Activated CD4-positive, alpha-beta T cell treated with anti-CD3 and anti-CD28 coated beads, Interleukin-2, amount 10 ng/mL, durations not matched to agents 7 days and 5 days (primary cell): ENCODE measurements at regions not wholly inside any gene's neighbourhood (a gene's known extent, or its start where the extent isn't known, plus 50 kb on each side); places are given as distances from the start of the nearest gene placed in this dataset.

Experiments
- CTCF ChIA-PET: fragments of 350-600 bp; sonication (Branson Sonifier 250); formaldehyde crosslinking; loops from one replicate; lab custom pipeline; 2021; ENCODE audit warnings: antibody characterized with exemption; lab: Charles Lee
- POLR2A ChIA-PET: fragments of 350-600 bp; sonication (Branson Sonifier 250); formaldehyde crosslinking; loops from one replicate; lab custom pipeline; 2021; ENCODE audit warnings: antibody characterized with exemption; lab: Charles Lee
- DNase-seq: peaks from one replicate; pipeline ENCODE4 v3.0.0-alpha.2; 2020
- H3K27ac Mint-ChIP-seq: one replicate; pipeline ENCODE4 v1.8.0; 2021; ENCODE audit warnings: mild to moderate bottlenecking, moderate library complexity, mixed read lengths
- H3K27me3 Mint-ChIP-seq: one replicate; pipeline ENCODE4 v1.8.0; 2021; ENCODE audit warnings: mixed read lengths
- H3K36me3 Mint-ChIP-seq: one replicate; pipeline ENCODE4 v1.8.0; 2021; ENCODE audit warnings: low read depth, mixed read lengths
- H3K4me1 Mint-ChIP-seq: one replicate; pipeline ENCODE4 v1.8.0; 2021; ENCODE audit warnings: mixed read lengths
- H3K4me3 Mint-ChIP-seq: one replicate; pipeline ENCODE4 v1.8.0; 2021; ENCODE audit warnings: mild to moderate bottlenecking, moderate library complexity, mixed read lengths
- H3K9me3 Mint-ChIP-seq: one replicate; pipeline ENCODE4 v1.8.0; 2021; ENCODE audit warnings: mixed read lengths

DNA sequence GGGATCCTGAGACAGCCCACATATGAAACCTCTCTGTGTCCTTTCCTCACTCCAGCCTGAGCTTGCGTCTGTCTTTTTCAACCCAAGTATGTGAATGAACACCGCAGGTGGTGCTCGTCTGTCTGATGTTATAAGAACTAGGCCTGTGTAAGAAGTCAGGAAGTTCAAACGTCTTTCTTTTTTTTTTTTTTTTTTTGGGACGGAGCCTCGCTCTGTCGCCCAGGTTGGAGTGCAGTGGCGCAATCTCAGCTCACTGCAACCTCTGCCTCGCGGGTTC is 92.3 kb downstream of the ANKRD10 start:
- no peak for DNase-seq
- Mint-ChIP-seq H3K9me3 (no peaks in the 10 kb centered on the region), H3K4me3 (peak overlapping the region; percentile 56), H3K36me3 (no peaks in the 10 kb centered on the region), H3K27ac (peak overlapping the region; percentile 74), H3K27me3 (peaks cover 2% of the 10 kb centered on the region), H3K4me1 (peaks cover 14% of the 10 kb centered on the region)
- ChIA-PET CTCF (no interaction called here), POLR2A (no interaction called here)

DNA sequence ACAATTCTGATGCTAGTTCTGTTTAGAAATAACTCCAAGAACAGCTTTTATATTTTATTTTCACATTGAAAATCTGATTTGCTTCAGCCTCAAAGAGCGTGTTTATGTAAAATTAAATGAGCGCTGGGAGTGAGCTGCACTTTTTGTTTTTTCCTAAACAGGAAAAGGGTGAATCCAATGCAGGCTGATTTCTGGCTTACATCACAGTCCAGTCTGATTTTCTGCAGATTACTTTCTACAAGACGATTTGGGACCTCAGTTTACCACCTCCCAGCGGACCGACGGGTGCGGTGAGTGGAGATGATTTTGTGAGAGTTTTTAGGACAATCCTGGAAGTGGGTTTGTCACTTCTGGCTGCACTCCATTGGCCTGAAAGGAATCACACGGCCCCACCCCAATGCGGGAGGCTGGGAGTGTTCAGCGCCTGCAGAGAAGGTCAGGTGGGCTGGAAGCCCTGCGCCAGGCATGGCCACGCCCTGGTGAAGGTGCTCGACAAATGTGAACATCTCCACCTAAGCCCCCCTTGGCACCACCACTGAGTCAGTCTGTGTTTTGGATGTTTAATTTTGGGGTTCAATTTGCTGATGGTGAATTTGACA is 90.1 kb downstream of the ANKRD10 start:
- Mint-ChIP-seq H3K27me3 (no peaks in the 10 kb centered on the region), H3K9me3 (no peaks in the 10 kb centered on the region), H3K4me1 (peaks cover 7% of the 10 kb centered on the region), H3K27ac (no peak overlapping the region), H3K36me3 (no peaks in the 10 kb centered on the region), H3K4me3 (no peak overlapping the region)
- ChIA-PET POLR2A (no interaction called here), CTCF (no interaction called here)
- no peak for DNase-seq

DNA sequence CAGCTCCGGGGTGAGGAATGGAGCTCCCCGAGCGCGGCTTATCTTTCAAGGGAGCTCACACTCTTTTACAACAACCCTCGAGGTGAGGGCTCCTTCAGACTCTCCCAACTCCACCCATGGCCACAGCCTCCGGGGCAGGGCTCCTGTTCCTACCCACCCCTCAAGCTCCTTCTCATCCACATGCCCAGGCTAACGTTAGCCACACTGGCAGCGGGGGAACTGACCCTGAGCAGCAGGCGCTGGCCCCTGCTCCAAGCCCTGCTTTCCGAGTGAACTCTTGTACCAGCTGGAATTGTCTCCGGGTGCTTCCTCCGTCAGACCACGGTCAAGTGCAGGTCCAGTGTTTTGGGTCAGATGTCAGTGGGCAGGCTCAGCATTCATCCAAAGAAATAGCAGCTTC is 89.4 kb downstream of the ANKRD10 start:
- DNase-seq = no peak
- Mint-ChIP-seq H3K27me3 (no peaks in the 10 kb centered on the region), H3K27ac (no peak overlapping the region), H3K4me1 (peaks cover 7% of the 10 kb centered on the region), H3K9me3 (no peaks in the 10 kb centered on the region), H3K4me3 (no peak overlapping the region), H3K36me3 (no peaks in the 10 kb centered on the region)
- ChIA-PET CTCF (no interaction called here), POLR2A (interaction anchor here (0.6 kb wide), 1 partner anchor 222 kb away, joined by 3 read pairs; no protein-coding TSS in a partner anchor)

DNA sequence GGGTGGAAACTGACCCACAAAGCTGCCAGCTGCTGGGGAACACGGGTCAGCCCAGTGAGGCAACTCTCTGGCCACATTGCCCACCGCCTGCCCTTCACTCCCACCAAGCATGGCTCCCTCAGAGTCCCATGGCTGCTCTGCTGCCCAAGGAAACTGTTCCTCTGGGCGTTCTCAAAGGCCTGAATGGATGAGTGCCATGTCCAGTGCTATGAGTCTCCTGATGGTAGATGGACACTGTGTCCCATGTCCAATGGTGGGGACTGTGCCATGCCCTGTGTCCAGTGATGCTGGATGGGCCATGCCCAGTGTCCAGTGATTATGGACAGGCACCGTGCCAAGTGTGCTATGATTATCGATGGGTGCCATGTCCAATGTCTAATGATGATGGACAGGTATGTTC is 88.8 kb downstream of the ANKRD10 start:
- POLR2A ChIA-PET = no interaction called here
- DNase-seq = no peak
- H3K27me3 Mint-ChIP-seq = no peaks in the 10 kb centered on the region
- H3K4me3 Mint-ChIP-seq = no peak overlapping the region
- CTCF ChIA-PET = no interaction called here
- H3K9me3 Mint-ChIP-seq = no peaks in the 10 kb centered on the region
- H3K36me3 Mint-ChIP-seq = no peaks in the 10 kb centered on the region
- H3K27ac Mint-ChIP-seq = no peak overlapping the region
- H3K4me1 Mint-ChIP-seq = peaks cover 7% of the 10 kb centered on the region

DNA sequence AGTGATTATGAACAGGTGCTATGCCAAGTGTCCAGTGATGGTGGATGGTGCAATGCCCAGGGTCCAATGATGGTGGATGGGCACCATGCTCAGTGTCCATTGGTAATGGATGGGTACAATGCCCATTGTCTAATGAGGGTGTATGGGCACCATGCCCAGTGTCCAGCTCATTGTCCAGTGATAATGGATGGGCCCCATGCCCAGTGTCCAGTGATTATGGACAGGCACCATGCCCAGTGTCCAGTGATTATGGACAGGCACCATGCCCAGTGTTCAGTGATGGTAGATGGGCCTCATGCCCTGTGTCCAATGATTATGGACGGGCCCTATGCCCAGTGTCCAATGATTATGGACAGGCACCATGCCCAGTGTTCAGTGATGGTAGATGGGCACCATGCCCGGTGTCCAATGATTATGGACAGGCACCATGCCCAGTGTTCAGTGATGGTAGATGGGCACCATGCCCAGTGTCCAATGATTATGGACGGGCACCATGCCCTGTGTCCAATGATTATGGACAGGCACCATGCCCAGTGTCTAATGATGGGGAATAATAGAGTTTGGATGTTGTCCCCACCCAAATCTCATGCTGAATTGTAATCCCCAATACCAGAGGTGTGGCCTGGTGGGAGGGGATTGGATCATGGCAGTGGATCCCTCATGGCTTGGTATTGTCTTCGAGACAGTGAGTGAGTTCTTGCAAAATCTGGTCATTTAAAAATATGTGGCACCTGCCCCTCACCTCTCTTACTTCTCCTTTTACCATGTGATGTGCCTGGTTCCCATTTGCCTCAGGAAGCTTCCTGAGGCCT is 87.8 kb downstream of the ANKRD10 start:
- H3K4me1 Mint-ChIP-seq = peaks cover 5% of the 10 kb centered on the region
- ChIA-PET POLR2A (no interaction called here), CTCF (no interaction called here)
- no peaks in the 10 kb centered on the region for H3K36me3 Mint-ChIP-seq
- H3K4me3 Mint-ChIP-seq = no peak overlapping the region
- H3K27me3 Mint-ChIP-seq = no peaks in the 10 kb centered on the region
- no peaks in the 10 kb centered on the region for H3K9me3 Mint-ChIP-seq
- no peak overlapping the region for H3K27ac Mint-ChIP-seq
- DNase-seq = no peak
